HG03108 (cell line): ENCODE measurements at regions not wholly inside any gene's neighbourhood (a gene's known extent, or its start where the extent isn't known, plus 50 kb on each side); places are given as distances from the start of the nearest gene placed in this dataset.

ENCODE experiments used
- ATAC-seq: cut with Tn5 transposase; IDR thresholded peaks from one replicate; pipeline ENCODE4 v1.9.1; 2021; ENCODE audit warnings: moderate library complexity; ENCODE audit not compliant: unreplicated experiment

GRCh38 chr9:84170521-84171141 is 169.9 kb downstream of the SLC28A3 start:
- no peak for ATAC-seq

- ATAC-seq = no peak
Measured at GRCh38 chr9:84173961-84174360, 166.6 kb downstream of the SLC28A3 start.

GRCh38 chr9:84174486-84174885 is 166.1 kb downstream of the SLC28A3 start:
- ATAC-seq = no peak

GRCh38 chr9:84177407-84177806 is 163.2 kb downstream of the SLC28A3 start:
- ATAC-seq = no peak

GRCh38 chr9:84179531-84179930 is 161.0 kb downstream of the SLC28A3 start:
- ATAC-seq = no peak

GRCh38 chr9:84187090-84187489 is 153.5 kb downstream of the SLC28A3 start:
- no peak for ATAC-seq

- ATAC-seq = no peak
Measured at GRCh38 chr9:84189904-84190303, 150.7 kb downstream of the SLC28A3 start.

- ATAC-seq = no peak
Measured at GRCh38 chr9:84190411-84190810, 150.1 kb downstream of the SLC28A3 start.

- ATAC-seq = no peak
Measured at GRCh38 chr9:84206801-84207370, 133.7 kb downstream of the SLC28A3 start.

- no peak for ATAC-seq
Measured at GRCh38 chr9:84207491-84207951, 133.0 kb downstream of the SLC28A3 start.

- ATAC-seq = no peak
Measured at GRCh38 chr9:84212246-84212645, 128.3 kb downstream of the SLC28A3 start.

- no peak for ATAC-seq
Measured at GRCh38 chr9:84212982-84213381, 127.6 kb downstream of the SLC28A3 start.

GRCh38 chr9:84216151-84216550 is 124.4 kb downstream of the SLC28A3 start:
- no peak for ATAC-seq

- no peak for ATAC-seq
Measured at GRCh38 chr9:84218322-84218721, 122.2 kb downstream of the SLC28A3 start.

- ATAC-seq = no peak
Measured at GRCh38 chr9:84224246-84224645, 116.3 kb downstream of the SLC28A3 start.
